ENCODE measurements at regions not wholly inside any gene's neighbourhood (a gene's known extent, or its start where the extent isn't known, plus 50 kb on each side); places are given as distances from the start of the nearest gene placed in this dataset.

DNA sequence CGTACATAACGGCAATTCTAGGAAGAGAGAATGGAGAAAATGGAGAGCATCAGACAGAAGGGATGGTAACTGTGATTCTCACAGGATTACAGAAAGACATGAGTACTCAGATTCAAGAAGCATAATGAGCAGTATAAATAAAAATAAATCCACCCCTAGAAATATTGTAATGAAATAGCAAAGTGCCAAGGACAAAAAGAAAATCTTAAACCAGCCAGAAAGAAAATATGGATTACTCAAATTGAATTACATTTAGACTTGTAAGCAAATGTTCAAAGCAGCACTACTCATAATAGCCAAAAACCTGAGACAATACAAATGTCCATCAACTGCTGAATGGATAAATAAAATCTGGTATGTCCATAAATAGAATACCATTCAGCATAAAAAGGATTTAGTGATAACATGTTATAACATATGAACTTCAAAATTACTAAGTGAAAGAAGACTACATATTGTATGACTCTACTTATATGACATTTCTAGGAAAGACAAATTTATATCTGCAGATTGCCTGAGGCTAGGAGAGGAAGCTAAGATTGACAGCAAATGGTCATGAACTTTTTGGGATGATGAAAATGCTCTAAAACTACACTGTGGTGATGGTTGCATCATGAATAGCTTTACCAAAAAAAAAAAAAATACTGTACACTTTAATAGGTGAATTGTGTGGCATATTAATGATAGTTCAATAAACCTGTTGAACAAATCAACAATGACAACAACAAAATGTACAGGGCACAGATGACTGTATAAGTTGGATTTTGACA lies 63.4 kb upstream of the SPTBN1 start:
- no peak for DNase-seq (ENCODE audit: low spot score)

GRCh38 chr2:54394392-54394791 lies 61.7 kb upstream of the SPTBN1 start:
- no peak for DNase-seq (ENCODE audit: low spot score)

DNA sequence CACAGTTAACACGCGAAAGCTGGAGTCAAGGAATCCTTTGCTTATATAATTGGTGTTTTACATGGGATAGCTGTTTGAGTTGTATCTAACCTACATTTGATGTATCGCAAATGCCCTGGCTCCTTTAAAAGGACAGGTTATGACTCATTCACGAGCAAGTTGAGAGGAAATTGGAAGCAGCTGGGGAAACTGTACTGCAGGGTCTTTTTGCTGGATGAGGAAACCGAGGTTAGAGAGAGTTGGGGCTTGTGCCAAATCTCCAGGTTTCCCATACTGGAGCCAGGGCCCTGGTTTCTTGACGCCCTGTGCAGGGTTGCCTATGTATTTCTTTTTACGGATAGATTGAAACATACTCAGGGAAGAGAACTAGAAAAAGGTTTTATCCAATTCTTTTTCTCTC lies 60.0 kb upstream of the SPTBN1 start:
- no peak for DNase-seq (ENCODE audit: low spot score)

DNA sequence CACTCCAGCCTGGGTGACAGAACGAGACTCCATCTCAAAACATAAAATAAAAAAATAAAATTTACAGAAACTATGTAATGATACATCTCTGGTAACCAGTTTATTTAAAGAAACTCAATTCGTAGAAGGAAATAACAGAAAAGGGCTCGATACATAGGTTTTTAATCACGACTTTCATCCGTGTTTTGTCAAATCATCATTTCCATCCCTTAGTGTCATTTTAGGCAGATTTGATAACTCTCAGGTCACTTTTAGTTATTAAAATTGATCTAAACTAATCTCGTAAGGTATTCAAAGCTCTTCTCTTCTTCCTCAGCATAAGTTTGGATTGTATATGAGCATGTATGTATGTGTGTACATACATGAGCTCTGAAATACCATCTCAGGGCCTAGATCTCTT lies 59.3 kb upstream of the SPTBN1 start:
- DNase-seq (ENCODE audit: low spot score): no peak

DNA sequence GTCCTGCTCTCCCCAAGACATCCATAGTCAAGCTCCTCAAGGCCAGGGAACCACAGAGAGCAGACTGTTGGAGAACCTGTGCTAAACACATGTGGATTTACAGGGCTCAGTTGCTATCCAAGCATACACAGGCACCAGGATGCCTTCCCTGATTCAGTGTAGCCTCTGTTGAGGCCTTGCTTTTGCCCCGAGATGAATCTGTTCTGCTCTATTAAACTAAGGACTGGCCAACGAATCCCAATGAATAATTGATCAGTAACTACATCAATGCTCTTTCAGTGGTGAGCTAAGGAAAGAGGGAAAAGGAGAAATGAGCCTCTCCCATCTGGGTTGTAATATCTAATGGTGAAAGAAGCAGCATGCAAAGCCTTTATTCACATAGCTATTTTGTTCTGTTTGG lies 58.7 kb upstream of the SPTBN1 start:
- no peak for DNase-seq (ENCODE audit: low spot score)

DNA sequence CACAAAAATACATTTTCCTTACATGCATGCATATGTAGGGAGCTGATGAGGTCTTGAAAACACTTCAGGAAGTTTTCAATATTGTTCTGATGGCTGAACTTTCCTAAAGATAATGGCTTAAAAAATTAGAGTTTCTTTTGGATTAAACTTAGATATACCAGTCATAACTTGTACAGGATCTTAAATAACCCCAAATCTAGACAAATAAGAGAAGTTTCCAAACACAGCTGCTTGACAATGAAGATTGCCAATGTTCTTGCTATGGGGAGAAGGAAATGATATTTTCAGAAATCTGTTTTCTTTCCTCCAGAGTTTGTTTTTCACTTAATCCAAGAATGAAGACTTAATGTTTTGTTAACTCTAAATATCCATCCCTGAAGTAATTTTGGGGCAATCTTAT lies 54.6 kb upstream of the SPTBN1 start:
- no peak for DNase-seq (ENCODE audit: low spot score)

- DNase-seq (ENCODE audit: low spot score): peak; percentile 35
Observed at GRCh38 chr2:54402350-54402749, 53.8 kb upstream of the SPTBN1 start.

- DNase-seq (ENCODE audit: low spot score): no peak
Observed at GRCh38 chr2:54403512-54404238, 52.5 kb upstream of the SPTBN1 start.

GRCh38 chr2:54404270-54404669 lies 51.9 kb upstream of the SPTBN1 start:
- DNase-seq (ENCODE audit: low spot score): no peak

DNA sequence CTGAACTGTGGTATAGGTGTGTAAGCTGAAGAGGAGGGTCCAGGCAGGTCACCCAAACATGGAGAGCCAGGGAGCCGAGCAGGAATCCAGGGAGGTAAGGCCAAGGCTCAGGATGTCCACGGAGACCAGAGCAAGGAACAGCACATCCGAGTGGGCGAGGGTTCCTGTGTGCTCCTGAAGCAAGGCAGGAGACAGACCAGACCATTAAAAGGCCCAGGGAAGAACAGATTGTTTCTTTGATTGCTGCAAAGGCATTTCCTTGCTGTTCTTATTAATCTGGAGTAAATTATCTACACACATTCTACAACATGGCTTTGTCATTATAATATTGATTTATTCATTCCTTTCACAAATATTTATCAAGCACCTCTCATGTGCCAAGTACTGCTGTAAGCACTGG lies 50.1 kb upstream of the SPTBN1 start:
- DNase-seq (ENCODE audit: low spot score): no peak

Data from D341Med (cell line).